Upper lobe of right lung (tissue), 1 donor: ENCODE measurements at regions not wholly inside any gene's neighbourhood (a gene's known extent, or its start where the extent isn't known, plus 50 kb on each side); places are given as distances from the start of the nearest gene placed in this dataset.

ENCODE experiments used
- ATAC-seq: fragments of 200-7000 bp; cut with Tn5 transposase; one replicate; pipeline ENCODE4 v1.9.1; 2020; ENCODE audit warnings: mild to moderate bottlenecking, moderate library complexity
- DNase-seq: peaks from one replicate; pipeline ENCODE4 v3.0.0-alpha.2; 2020
- H3K27ac ChIP-seq: fragments of 200-600 bp; one replicate; pipeline ENCODE4 v1.8.0; 2022
- H3K27me3 ChIP-seq: fragments of 200-600 bp; one replicate; pipeline ENCODE4 v1.8.0; 2022; ENCODE audit warnings: mild to moderate bottlenecking
- H3K36me3 ChIP-seq: fragments of 200-600 bp; one replicate; pipeline ENCODE4 v1.8.0; 2022
- H3K4me1 ChIP-seq: fragments of 200-600 bp; one replicate; pipeline ENCODE4 v1.8.0; 2022
- H3K4me3 ChIP-seq: fragments of 200-600 bp; one replicate; pipeline ENCODE4 v1.8.0; 2022; ENCODE audit warnings: mild to moderate bottlenecking
- H3K9me3 ChIP-seq: fragments of 200-600 bp; one replicate; pipeline ENCODE4 v1.8.0; 2022
- intact Hi-C: fragments of 100-400 bp; cut with DNase I; formaldehyde crosslinking; loops from one replicate; pipeline ENCODE4 v1.11.0; 2022
- TF ChIP-seq, protein P1 (sequence below): fragments of 200-600 bp; IDR thresholded peaks from one replicate; pipeline ENCODE4 v1.8.0; 2022; ENCODE audit warnings: antibody characterized with exemption
- donor health status: DM: no; HTN: yes; CAD: no; lungs with severe emphysema.

- ATAC-seq (no peak), DNase-seq (peak; percentile 73)
- Histone ChIP-seq H3K4me1 (peaks cover 29% of the 10 kb centered on the region), H3K9me3 (no peaks in the 10 kb centered on the region), H3K27ac (no peak overlapping the region), H3K27me3 (no peaks in the 10 kb centered on the region), H3K4me3 (peak overlapping the region; percentile 62), H3K36me3 (no peaks in the 10 kb centered on the region)
- intact Hi-C loops: no loop called here
- TF ChIP-seq, protein P1, sequence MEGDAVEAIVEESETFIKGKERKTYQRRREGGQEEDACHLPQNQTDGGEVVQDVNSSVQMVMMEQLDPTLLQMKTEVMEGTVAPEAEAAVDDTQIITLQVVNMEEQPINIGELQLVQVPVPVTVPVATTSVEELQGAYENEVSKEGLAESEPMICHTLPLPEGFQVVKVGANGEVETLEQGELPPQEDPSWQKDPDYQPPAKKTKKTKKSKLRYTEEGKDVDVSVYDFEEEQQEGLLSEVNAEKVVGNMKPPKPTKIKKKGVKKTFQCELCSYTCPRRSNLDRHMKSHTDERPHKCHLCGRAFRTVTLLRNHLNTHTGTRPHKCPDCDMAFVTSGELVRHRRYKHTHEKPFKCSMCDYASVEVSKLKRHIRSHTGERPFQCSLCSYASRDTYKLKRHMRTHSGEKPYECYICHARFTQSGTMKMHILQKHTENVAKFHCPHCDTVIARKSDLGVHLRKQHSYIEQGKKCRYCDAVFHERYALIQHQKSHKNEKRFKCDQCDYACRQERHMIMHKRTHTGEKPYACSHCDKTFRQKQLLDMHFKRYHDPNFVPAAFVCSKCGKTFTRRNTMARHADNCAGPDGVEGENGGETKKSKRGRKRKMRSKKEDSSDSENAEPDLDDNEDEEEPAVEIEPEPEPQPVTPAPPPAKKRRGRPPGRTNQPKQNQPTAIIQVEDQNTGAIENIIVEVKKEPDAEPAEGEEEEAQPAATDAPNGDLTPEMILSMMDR: no peak
Observed at GRCh38 chr17:77282524-77283515, 142.1 kb downstream of the SEC14L1 start.

DNA sequence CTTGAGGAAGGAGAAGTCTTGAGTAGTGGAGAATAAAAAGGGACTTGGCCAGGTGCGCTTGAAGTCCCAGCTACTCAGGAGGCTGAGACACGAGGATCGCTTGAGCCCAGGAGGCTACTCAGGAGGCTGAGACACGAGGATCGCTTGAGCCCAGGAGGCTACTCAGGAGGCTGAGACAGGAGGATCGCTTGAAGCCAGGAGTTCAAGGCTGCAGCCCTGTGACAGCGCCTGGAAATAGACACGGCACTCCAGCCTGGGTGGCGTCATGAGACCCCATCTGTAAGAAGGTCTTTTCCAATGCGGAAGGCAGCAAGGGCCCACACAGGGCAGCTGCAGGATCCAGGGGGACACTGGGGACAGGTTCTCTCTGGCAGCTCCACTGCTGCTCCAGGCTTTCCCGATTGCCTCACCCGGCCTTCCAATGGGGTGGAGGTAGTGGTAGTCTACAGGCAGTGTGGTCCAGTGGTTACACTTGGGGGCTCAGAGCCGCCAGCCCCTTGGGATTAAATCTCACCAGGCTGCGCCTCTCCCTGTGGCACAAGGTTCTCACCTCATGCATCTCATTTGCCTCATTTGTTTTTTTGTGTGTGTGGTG is 143.4 kb downstream of the SEC14L1 start:
- H3K36me3 ChIP-seq: no peaks in the 10 kb centered on the region
- TF ChIP-seq, protein P1: no peak
- ATAC-seq: no peak
- peaks cover 32% of the 10 kb centered on the region for H3K4me1 ChIP-seq
- H3K4me3 ChIP-seq: no peak overlapping the region
- H3K9me3 ChIP-seq: no peaks in the 10 kb centered on the region
- intact Hi-C loops: no loop called here
- no peaks in the 10 kb centered on the region for H3K27me3 ChIP-seq
- DNase-seq: no peak
- H3K27ac ChIP-seq: no peak overlapping the region

DNA sequence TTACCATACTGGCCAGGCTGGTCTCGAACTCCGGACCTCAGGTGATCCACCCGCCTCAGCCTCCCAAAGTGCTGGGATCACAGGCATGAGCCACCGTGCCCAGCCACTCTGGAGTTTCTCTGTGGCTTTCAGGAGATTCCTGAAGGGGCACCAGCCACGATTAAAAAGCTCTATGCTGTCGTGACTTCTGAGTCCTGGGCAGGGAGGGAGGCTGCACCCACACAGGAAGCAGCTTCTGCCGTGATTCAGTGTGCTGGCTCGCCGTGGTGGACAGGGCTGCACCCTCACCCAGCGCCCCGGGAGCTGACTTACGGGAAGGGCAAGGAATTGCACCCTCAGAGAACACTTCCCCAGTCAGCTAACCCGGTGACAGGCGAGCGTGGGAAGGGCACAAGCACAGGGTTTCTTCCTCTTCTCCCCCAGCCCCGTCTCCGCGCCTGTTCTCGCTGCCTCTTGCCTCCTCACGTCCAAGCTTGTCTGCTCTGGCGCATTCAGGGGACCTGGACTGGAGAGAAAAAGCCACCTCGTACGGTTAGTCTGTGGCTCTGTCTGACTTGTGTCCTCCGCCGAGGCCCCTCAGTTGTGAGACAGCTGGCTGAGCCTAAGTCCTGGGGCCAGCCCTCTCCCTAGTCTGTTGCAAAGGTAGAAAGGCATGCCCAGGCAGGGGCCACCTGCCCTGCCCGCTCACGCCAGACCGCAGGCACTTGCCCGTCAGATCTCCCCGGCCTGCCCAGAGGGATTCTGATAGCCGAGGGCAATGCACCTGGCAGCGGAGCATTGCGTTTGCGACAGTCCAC is 145.0 kb downstream of the SEC14L1 start:
- H3K9me3 ChIP-seq: no peaks in the 10 kb centered on the region
- peak overlapping the region; percentile 76 for H3K27ac ChIP-seq
- intact Hi-C loops: no loop called here
- DNase-seq (peak; percentile 94), ATAC-seq (peak; percentile 75)
- no peak overlapping the region for H3K4me3 ChIP-seq
- H3K4me1 ChIP-seq: peaks cover 26% of the 10 kb centered on the region
- TF ChIP-seq, protein P1: no peak
- H3K27me3 ChIP-seq: no peaks in the 10 kb centered on the region
- no peaks in the 10 kb centered on the region for H3K36me3 ChIP-seq

DNA sequence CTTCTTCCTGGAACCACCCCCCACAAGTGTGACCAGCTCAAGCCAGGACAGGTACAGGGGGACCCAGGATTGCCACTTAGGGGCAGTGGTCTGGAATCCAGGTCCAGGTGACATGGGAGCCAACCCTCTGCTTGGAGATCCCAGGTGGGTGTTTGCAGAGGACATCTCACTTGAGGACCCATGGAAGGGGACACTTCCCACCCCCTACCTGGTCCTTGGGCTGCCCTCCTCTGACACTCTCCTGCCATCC is 145.5 kb downstream of the SEC14L1 start:
- Histone ChIP-seq H3K9me3 (no peaks in the 10 kb centered on the region), H3K4me3 (no peak overlapping the region), H3K27ac (peak overlapping the region; percentile 76), H3K4me1 (peaks cover 26% of the 10 kb centered on the region), H3K27me3 (no peaks in the 10 kb centered on the region), H3K36me3 (no peaks in the 10 kb centered on the region)
- intact Hi-C loops: no loop called here
- no peak for ATAC-seq
- TF ChIP-seq, protein P1: no peak
- no peak for DNase-seq

- intact Hi-C loops: no loop called here
Observed at GRCh38 chr17:77286641-77287431, 146.1 kb downstream of the SEC14L1 start.

More at GRCh38 chr17:77286641-77287431, 146.1 kb downstream of the SEC14L1 start:
- ATAC-seq: peak; percentile 56
- Histone ChIP-seq H3K27ac (peak overlapping the region; percentile 76), H3K4me1 (peaks cover 21% of the 10 kb centered on the region), H3K36me3 (no peaks in the 10 kb centered on the region), H3K4me3 (no peak overlapping the region), H3K9me3 (no peaks in the 10 kb centered on the region), H3K27me3 (no peaks in the 10 kb centered on the region)
- peak; percentile 85 for DNase-seq
- TF ChIP-seq, protein P1: no peak
